IMR-90 (cell line): ENCODE measurements at regions not wholly inside any gene's neighbourhood (a gene's known extent, or its start where the extent isn't known, plus 50 kb on each side); places are given as distances from the start of the nearest gene placed in this dataset.

Source experiments
- ATAC-seq: fragments of 200-7000 bp; cut with Tn5 transposase; 2 replicates; pipeline ENCODE4 v1.9.1; 2020; ENCODE audit warnings: low read depth, mild to moderate bottlenecking, moderate library complexity
- BruUV-seq: library from RNA; stranded (reverse); fragments of 400-500 nt; replicated peaks from 2 replicates; lab custom pipeline; 2021; lab: Mats Ljungman, UMichigan
- CTCF ChIA-PET: fragments of 300-600 bp; formaldehyde crosslinking; extraction: SDS; loops from one replicate; lab custom pipeline; 2021; ENCODE audit warnings: antibody characterized with exemption; lab: Yijun Ruan, JAX
- POLR2A ChIA-PET: fragments of 300-600 bp; sonication (Branson Sonifier 250); formaldehyde crosslinking; loops from one replicate; lab custom pipeline; 2022; ENCODE audit warnings: antibody characterized with exemption; ENCODE audit not compliant: unreplicated experiment; lab: Charles Lee
- DNase-seq: peaks from one replicate; pipeline ENCODE4 v3.0.0; 2013
- H2AFZ ChIP-seq: replicated peaks from 2 replicates; pipeline ENCODE3; 2013; ENCODE audit warnings: low read length, mild to moderate bottlenecking; ENCODE audit not compliant: poor library complexity
- H2AK5ac ChIP-seq: 2 replicates; pipeline ENCODE4 v1.6.1; 2013; ENCODE audit warnings: low read depth, low read length, inconsistent platforms
- H2AK9ac ChIP-seq: replicated peaks from 2 replicates; pipeline ENCODE3; 2013; ENCODE audit warnings: mild to moderate bottlenecking, low read depth, low read length, moderate library complexity; ENCODE audit not compliant: poor library complexity
- H2BK120ac ChIP-seq: 2 replicates; pipeline ENCODE4 v1.6.1; 2013; ENCODE audit warnings: low read depth, low read length, inconsistent platforms
- H2BK15ac ChIP-seq: 3 replicates; pipeline ENCODE4 v1.6.1; 2013; ENCODE audit warnings: low read depth, low read length, inconsistent platforms
- H2BK20ac ChIP-seq: 2 replicates; pipeline ENCODE4 v1.6.1; 2013; ENCODE audit warnings: low read depth, mild to moderate bottlenecking, inconsistent platforms, low read length, moderate library complexity
- H2BK5ac ChIP-seq: 2 replicates; pipeline ENCODE4 v1.6.1; 2013; ENCODE audit warnings: mild to moderate bottlenecking, low read depth, low read length, inconsistent platforms; ENCODE audit not compliant: poor library complexity, severe bottlenecking
- H3K14ac ChIP-seq: replicated peaks from 2 replicates; pipeline ENCODE4 v1.6.1; 2013; ENCODE audit warnings: low read depth, low read length, inconsistent platforms
- H3K18ac ChIP-seq: 2 replicates; pipeline ENCODE4 v1.6.1; 2013; ENCODE audit warnings: low read depth, low read length, control low read depth
- H3K23ac ChIP-seq: 2 replicates; pipeline ENCODE4 v1.6.1; 2013; ENCODE audit warnings: low read depth, low read length, inconsistent platforms
- H3K27ac ChIP-seq: 2 replicates; pipeline ENCODE4 v1.5.1; 2013; ENCODE audit warnings: mild to moderate bottlenecking, control low read depth, low read length; ENCODE audit not compliant: insufficient read depth
- H3K27me3 ChIP-seq: 2 replicates; pipeline ENCODE4 v1.6.1; 2013; ENCODE audit warnings: low read length; ENCODE audit not compliant: control insufficient read depth, insufficient read depth
- H3K36me3 ChIP-seq: 2 replicates; pipeline ENCODE4 v1.6.1; 2013; ENCODE audit warnings: low read length, mixed read lengths; ENCODE audit not compliant: control insufficient read depth, insufficient read depth
- H3K4ac ChIP-seq: 2 replicates; pipeline ENCODE4 v1.6.1; 2013; ENCODE audit warnings: low read depth, low read length, inconsistent platforms
- H3K4me1 ChIP-seq: 2 replicates; pipeline ENCODE4 v1.6.1; 2013; ENCODE audit warnings: low read length, mixed read lengths; ENCODE audit not compliant: control insufficient read depth, insufficient read depth
- H3K4me2 ChIP-seq: 2 replicates; pipeline ENCODE4 v1.6.1; 2013; ENCODE audit warnings: low read depth, mild to moderate bottlenecking, control low read depth, low read length, moderate library complexity
- H3K4me3 ChIP-seq: 2 replicates; pipeline ENCODE4 v1.5.1; 2013; ENCODE audit warnings: low read depth, mild to moderate bottlenecking, control low read depth, low read length, moderate library complexity; ENCODE audit not compliant: insufficient read depth
- H3K56ac ChIP-seq: 2 replicates; pipeline ENCODE4 v1.6.1; 2013; ENCODE audit warnings: low read length, inconsistent platforms; ENCODE audit not compliant: insufficient read depth; ENCODE audit errors: extremely low read depth
- H3K79me1 ChIP-seq, 2 experiments: 2 replicates each; pipeline ENCODE4 v1.6.1; 2013; ENCODE audit warnings: low read length in 2 of 2, inconsistent platforms in 1 of 2, low read depth in 1 of 2
- H3K9ac ChIP-seq: 2 replicates; pipeline ENCODE4 v1.6.1; 2013; ENCODE audit warnings: low read depth, low read length, control low read depth
- H3K9me1 ChIP-seq: 2 replicates; pipeline ENCODE4 v1.6.1; 2013; ENCODE audit warnings: low read length, inconsistent platforms; ENCODE audit not compliant: insufficient read depth
- H3K9me3 ChIP-seq: 2 replicates; pipeline ENCODE4 v1.6.1; 2013; ENCODE audit warnings: low read length; ENCODE audit not compliant: control insufficient read depth, insufficient read depth
- H4K20me1 ChIP-seq: 2 replicates; pipeline ENCODE4 v1.6.1; 2013; ENCODE audit warnings: low read length, inconsistent platforms; ENCODE audit not compliant: insufficient read depth
- H4K5ac ChIP-seq: 2 replicates; pipeline ENCODE4 v1.6.1; 2013; ENCODE audit warnings: mild to moderate bottlenecking, low read depth, low read length, control low read depth
- H4K8ac ChIP-seq, 2 experiments: 2 replicates each; pipeline ENCODE4 v1.6.1; 2013; ENCODE audit warnings: low read depth in 2 of 2, low read length in 2 of 2, control low read depth in 1 of 2, inconsistent platforms in 1 of 2
- H4K91ac ChIP-seq: 2 replicates; pipeline ENCODE4 v1.6.1; 2013; ENCODE audit warnings: low read depth, low read length, inconsistent platforms; ENCODE audit not compliant: insufficient read depth
- CEBPB ChIP-seq: IDR thresholded peaks from 2 replicates; pipeline ENCODE4 v1.6.1; 2012; ENCODE audit warnings: low read depth, low read length, improper control_type of control experiment
- CHD1 ChIP-seq: IDR thresholded peaks from 2 replicates; pipeline ENCODE4 v1.6.1; 2012; ENCODE audit warnings: low read depth, low read length, improper control_type of control experiment
- RFX5 ChIP-seq: IDR thresholded peaks from 2 replicates; pipeline ENCODE4 v1.8.0; 2012; ENCODE audit warnings: low read depth, mild to moderate bottlenecking, low read length, moderate library complexity
- USF2 ChIP-seq: fragments of 150-350 bp; IDR thresholded peaks from 2 replicates; pipeline ENCODE4 v1.6.1; 2017; ENCODE audit warnings: mild to moderate bottlenecking, antibody characterized with exemption, low read length, low read depth
- WGBS, 2 experiments: methylation state at CpG; one replicate each; pipeline versions ENCODE4 v1.1.5 to v1.1.7; 2013; ENCODE audit warnings: missing lambda C conversion rate in 2 of 2; ENCODE audit not compliant: insufficient read length in 1 of 2; ENCODE audit errors: extremely low coverage in 2 of 2; 5-methylcytosine and 5-hydroxymethylcytosine counted together
- dilution Hi-C: fragments of 300-500 bp; cut with HindIII; formaldehyde crosslinking; loops from one replicate; pipeline ENCODE4 v1.14.3; 2018; ENCODE audit warnings: low sequenced_read_pairs; ENCODE audit not compliant: unreplicated experiment
- in situ Hi-C: fragments of 300-500 bp; cut with MboI; formaldehyde crosslinking; loops from 3 replicates; pipeline ENCODE4 v1.14.3; 2019; ENCODE audit warnings: low sequenced_read_pairs, inconsistent platforms, mixed read lengths
- intact Hi-C: fragments of 100-400 bp; cut with micrococcal nuclease; formaldehyde crosslinking; loops from 2 replicates; pipeline ENCODE4 v1.10.0; 2022

GRCh38 chr1:200274116-200274515 lies 135.7 kb downstream of the ZNF281 start:
- H3K9me1 ChIP-seq = no peaks in the 10 kb centered on the region
- no peak overlapping the region for H4K8ac ChIP-seq
- H3K4ac ChIP-seq = no peak overlapping the region
- no peak overlapping the region for H3K27ac ChIP-seq
- H4K20me1 ChIP-seq = no peaks in the 10 kb centered on the region
- DNase-seq (no peak), ATAC-seq (no peak)
- H2BK5ac ChIP-seq = no peak overlapping the region
- H3K4me1 ChIP-seq = peaks cover 3% of the 10 kb centered on the region
- no peak overlapping the region for H3K9ac ChIP-seq
- H3K18ac ChIP-seq = no peak overlapping the region
- POLR2A ChIA-PET = no interaction called here
- BruUV-seq = no TSS peak
- H2AK9ac ChIP-seq = no peak overlapping the region
- H4K5ac ChIP-seq = no peak overlapping the region
- no peak overlapping the region for H2AFZ ChIP-seq
- H3K36me3 ChIP-seq = no peaks in the 10 kb centered on the region
- WGBS, 2 experiments = 100% methylated on average over 1 of the region's 4 CpGs; no CpG with 5 or more reads in 1 of the 2 experiments
- no peak overlapping the region for H2BK120ac ChIP-seq
- intact Hi-C loops = loop anchor here (10.0 kb wide), 1 partner anchor 139 kb away; no protein-coding TSS in a partner anchor
- H4K91ac ChIP-seq = no peak overlapping the region
- in situ Hi-C loops = loop anchor here (10.0 kb wide), 1 partner anchor 589 kb away; no protein-coding TSS in a partner anchor
- no peaks in the 10 kb centered on the region for H3K9me3 ChIP-seq
- H3K27me3 ChIP-seq = no peaks in the 10 kb centered on the region
- no peak overlapping the region for H3K56ac ChIP-seq
- H3K4me2 ChIP-seq = no peak overlapping the region
- no peak overlapping the region for H2BK15ac ChIP-seq
- H3K4me3 ChIP-seq = no peak overlapping the region
- dilution Hi-C loops = no loop called here
- TF ChIP-seq RFX5 = no peak
- TF ChIP-seq USF2 = no peak
- no peak for TF ChIP-seq CEBPB
- no peak for TF ChIP-seq CHD1
- H2BK20ac ChIP-seq = no peak overlapping the region
- CTCF ChIA-PET = interaction anchor here (0.9 kb wide), 1 partner anchor 15 kb away, joined by 3 read pairs; no protein-coding TSS in a partner anchor
- H3K23ac ChIP-seq = no peak overlapping the region
- no peaks in the 10 kb centered on the region for H3K79me1 ChIP-seq
- H3K14ac ChIP-seq = no peak overlapping the region
- no peak overlapping the region for H2AK5ac ChIP-seq
